ENCODE measurements at regions not wholly inside any gene's neighbourhood (a gene's known extent, or its start where the extent isn't known, plus 50 kb on each side); places are given as distances from the start of the nearest gene placed in this dataset.

DNA sequence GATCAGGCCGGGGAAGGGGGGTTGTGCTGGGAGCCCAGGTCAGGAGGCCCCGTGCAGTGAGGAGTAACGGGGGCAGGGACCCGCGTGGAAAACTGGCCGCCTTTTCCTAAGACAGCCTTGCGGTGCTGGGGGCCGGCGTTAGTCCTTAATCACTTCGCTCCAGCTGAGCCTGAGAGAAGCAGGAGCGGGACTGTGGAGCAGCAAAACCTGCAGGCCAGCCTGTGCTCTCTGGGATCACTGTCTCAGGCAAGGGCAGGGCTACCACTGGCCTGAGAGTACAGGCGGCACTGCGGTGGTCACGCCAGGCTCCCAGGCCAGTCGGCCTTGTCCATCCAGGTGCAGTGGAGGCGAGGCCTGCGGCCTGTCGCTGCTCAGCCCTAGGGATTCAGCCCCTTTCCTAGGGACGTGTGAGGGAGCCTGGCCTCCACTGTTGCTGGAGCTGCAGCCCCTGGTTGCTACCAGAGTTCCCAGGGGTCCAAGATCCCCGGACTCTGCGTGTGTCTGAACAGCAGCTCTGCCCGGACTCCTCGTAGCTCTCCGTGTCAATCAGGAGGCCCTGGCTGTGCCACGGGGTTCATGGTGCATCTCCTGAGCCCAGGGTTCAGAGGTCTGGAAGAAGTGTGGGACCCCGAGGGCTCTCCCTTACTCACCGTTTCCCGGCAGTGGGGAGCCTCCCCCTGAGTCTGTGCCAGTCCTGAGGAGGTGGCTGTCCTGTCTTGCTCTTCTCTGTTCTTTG, 2141.7 kb upstream of the TENM3 start:
- no peak for DNase-seq

DNA sequence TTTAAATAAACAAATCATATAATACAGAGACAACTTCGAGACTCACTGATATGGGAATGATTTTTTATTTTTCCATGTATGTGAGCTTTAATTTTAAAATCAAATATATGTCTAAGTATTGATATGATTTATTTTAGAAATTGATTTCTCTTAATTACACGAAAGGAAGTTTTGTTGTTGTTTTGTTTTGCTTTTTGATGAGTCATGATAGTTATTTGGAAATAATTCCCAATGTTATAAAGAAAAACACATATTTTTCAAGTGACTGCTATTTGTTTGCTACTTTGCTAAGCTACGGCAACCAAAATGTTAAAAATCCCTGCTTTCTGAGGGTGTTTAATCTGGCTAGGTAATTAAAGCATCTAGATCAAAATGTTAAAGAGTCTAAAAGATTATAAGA, 2139.4 kb upstream of the TENM3 start:
- no peak for DNase-seq

DNA sequence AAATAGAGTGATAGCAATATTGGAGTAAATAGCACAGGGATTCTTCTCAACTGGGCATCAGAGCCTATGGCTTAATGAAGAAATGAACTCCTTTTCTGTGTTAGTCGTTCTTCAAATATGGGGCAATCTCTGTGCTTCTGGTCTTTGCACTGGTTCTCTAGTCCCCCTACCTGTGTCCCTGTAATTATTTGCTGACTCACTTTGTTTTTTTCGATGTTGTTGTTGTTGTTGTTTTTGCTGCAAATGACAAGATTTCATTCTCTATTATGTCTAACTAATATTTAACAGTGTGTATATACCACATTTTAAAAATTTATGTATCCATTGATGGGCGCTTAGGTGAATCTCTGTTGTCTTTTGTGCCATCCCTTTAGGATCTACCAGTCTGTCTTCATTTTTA, 2137.8 kb upstream of the TENM3 start:
- no peak for DNase-seq

DNA sequence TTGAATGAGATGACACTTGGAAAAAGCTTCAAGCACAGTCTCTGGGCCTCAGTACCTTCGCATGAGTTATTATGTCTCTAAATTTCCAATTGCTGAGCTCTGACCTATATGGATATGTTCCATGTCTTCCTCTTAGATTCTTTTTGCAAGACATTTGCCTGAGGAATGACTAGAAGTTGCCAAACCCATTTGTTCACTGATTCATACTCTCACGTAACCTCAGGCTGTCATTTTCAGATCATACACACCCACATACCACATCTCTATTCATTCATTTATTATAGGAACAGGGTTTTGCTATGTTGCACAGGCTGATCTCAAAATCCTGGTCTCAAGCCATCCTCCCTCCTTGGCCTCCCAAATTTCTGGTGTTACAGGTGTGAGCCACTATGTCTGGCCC, 2137.1 kb upstream of the TENM3 start:
- DNase-seq, result peak; percentile 0

DNA sequence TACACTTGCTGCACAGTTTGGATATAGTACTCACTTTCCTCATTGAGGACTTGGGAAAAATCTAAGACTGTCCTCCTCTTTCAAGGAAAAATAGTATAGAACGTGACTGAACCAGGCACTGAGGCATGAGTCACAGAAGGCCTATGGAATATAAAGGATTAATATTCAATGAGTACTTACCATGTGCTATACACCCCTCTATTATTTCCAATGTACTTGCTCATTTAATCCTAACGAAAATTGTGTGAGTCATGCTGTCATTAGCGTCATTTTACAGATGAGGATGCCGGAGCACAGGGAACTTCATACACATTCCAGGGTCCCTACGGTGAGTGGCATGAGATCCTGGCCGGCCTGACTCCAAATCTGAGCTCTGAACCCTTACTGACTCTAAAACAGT, 2136.2 kb upstream of the TENM3 start:
- DNase-seq, result no peak

DNA sequence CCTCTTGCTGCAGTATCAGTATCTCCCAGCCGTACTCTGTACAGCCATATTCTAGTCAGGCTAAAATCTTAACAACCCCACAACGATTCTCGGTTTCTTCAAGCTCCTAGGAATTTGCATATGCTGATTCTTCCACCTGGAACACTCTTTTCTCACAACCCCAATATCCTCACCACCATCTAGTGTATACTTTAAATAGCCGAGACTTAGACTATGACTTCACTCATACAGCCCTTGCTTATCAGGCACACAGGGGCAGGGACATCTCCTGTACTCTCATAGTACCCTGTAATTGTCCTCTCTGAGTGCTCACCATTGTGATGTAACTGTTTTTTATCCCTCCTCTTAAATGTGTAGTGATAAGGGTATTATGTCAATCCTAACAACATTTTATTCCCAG, 2126.4 kb upstream of the TENM3 start:
- no peak for DNase-seq

DNA sequence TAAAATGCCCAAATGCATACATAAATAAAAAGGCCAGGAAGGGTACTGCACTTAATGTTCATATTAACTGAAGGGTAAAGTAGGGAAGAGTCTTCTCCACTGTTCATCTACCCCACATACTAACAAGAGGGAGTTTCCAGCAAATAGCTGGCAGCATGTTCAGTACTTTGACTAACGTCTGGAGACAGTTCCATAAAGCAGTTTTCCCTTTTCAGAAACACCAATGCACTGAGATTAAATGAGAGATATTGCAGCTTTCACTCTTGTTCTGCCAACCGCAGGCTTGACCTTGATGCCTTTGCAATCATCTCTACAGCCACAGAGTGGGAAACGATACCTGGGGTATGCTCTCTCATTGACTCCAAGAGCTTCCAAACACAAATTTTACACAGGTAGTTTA, 2123.1 kb upstream of the TENM3 start:
- no peak for DNase-seq

DNA sequence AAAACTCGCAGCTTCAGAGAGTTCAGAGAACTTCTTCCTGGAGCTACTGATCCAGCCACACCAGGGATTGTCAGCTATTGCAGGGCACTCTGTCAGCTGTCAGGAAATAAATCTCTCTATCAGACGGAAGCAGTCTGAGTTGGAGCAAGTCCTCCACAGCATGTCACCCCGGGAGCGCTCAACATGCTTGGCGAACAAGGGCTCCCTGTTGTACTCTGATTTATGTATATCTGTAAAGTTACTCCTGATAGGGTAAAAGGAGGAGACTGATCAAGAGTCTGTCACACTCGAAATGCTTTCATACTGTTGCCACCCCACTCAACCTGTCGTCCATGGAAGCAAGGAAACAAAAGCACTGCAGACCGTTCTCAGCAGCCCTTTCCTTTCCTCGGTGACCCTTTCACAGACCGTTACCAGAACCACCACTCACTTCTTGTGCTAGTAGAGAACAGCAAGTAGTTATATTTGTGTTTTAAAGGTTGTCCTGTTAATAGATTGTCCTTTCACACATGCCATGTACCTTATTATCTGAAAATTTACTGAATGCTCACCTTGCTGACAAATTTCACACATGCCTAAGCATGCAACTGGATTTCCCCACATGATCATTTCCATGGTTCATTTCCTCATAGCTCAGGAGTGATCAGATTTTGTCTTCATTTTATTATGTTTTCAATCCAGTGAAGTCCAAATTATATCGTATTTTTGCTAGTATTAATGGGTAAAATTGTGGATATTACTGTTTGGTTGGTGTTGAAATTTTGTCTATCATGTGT, 2108.9 kb upstream of the TENM3 start:
- DNase-seq, result no peak

DNA sequence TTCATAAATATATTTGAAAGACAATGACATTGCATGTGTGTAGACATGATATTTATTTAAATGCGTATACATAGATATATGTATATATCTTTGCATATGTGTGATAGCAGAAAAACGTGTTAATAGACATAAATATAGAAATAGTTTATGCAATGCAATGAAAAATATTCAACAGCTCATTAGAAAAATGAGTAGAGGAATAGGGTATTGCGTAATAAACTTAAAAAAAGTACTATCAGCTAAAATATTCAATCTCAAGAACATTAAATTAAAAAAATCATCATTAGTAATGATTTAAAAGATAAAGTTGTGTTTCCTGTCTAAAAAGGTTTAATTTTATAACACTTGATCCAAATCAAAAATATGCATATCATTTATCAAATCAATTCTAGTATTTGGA, 2101.5 kb upstream of the TENM3 start:
- DNase-seq, result no peak

DNA sequence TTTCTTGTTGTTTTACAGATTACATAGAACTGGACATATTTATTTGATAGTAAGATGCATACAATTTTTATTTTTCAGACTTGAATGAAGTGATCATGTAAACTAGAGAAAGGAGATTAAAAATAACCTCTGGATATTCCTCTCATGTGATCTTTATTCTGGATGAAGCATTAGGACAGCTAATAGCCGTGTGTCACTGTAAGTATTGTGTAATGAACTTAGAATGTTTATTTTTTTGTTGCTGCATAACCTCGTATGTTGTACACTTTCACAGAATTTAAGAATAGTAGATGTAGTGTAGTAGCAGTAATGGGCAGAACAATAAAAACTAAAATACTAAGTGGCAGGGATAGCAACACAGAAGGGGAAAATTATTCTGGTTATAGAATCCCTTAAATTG, 2094.5 kb upstream of the TENM3 start:
- no peak for DNase-seq

DNA sequence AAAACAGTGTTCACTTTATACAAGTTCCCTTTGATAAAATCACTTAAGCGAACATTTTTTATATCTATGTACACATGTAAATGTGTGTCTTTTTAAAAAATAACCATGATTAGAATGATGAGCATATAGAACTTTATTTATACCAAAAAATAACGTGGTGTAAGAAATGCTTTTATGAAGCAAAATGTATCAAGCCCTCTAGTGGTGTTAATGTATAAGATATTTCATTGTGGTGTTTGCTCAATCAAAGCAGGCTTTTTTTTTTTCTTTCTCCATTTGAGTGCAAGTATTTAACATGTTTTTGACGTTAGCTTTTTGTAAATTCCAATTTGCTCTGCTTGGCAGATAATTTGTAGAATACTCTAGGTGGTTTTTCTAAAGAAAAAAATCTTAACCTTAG, 2092.4 kb upstream of the TENM3 start:
- peak; percentile 4 for DNase-seq

DNA sequence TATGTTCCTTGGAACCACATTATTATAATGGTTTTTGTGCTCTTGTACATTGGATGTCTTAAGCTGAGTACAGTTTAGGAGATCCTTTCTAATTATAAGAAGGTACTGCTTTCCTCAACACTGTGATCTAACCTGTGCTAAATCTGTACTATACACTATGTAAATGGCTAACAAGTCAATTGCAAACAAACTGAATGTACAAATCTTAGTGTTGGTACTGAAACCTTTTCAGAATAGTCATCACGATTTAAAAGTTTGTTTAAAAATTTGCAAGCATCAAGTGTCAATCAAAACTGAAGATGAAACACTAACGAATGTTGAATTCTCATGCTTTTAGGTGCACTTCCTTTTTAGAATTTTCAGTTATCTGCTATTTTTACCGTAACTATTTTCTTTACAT, 2090.4 kb upstream of the TENM3 start:
- DNase-seq, result no peak

DNA sequence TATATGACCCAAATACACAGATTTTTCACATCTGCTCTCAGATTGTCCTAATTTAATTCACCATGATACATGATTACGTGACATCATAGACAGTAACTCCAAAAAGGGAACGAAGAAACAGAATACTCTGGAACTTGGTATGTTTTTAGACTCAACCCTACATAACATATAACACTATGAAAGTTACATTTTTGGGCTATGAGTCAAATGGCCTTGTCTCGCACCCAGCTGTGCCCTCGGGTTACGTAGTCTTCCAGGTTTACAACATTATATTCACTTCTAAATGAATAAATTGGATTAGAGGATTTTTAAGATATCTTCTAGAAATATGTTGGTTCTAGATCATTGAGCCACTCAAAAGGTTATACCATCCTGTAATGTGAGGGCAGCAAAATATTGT, 2089.6 kb upstream of the TENM3 start:
- DNase-seq, result no peak

DNA sequence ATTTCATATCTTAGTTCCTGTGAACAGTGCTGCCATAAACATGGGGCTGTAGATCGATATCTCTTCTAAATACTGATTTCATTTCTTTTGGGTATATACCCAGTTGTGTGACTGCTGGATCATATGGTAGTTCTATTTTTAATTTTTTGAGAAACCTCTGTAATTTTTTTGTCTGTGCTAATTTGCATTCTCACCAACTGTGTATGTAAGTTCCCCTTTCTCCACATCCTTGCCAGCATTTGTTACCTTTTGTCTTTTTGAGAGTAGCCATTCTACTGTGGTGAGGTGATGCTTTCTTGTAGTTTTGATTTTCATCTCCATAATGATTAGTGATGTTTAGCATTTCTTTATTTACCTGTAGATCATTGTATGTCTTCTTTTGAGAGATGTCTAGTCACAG, 2086.5 kb upstream of the TENM3 start:
- DNase-seq, result no peak

DNA sequence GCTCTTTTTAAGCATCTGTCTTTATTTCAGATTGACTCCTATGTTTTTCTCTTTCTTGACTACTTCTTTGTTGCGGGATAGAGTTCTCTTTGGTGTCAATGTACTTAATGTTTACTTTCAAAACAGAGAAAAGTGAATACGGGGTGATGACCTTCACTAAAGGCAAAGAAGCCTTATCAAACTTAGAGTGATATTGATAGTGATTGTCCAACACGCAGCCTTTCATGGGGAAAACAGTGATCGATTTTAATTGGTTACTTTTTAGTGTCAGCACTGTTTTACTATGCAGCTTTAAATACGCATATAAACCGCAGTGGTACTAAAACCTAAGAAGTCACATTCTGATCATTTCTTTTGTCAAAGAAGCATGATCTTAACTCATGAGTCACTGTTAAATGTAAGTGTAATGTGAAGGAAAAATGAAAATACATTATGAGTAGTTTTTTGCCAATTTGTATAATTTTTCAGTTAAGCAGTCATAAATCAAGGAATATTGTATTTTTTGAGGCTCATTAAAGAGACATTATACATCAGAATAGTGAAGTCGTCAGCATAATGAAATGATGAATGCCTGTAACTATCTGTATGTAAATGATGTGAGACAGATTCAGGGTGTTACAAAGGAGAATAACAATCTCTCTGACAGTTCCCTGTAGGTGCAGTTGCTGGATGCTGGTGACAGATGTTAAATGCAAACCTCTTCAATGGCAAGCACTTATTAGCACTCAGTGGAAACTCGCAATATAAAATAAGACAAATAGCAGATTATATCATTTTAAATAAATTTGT, 2082.8 kb upstream of the TENM3 start:
- no peak for DNase-seq

DNA sequence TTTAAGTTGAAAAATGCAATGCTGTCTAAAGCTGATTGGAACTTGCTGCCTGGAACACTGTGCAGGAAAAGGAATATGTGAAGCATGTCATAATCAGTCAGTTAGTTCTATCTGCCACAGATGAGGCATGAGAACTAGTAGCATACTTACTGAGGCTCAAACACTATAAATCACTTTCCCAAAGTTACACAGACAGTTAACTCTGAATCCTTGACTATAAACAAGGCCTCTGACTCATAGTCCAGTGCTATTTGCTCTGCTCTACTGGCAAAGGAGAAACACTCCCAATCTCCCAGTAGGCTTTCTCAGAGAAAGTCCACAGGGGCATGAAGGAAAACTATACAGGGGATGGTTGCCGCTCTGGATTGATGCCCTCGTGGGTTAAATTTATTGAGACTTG, 2078.4 kb upstream of the TENM3 start:
- peak; percentile 24 for DNase-seq

DNA sequence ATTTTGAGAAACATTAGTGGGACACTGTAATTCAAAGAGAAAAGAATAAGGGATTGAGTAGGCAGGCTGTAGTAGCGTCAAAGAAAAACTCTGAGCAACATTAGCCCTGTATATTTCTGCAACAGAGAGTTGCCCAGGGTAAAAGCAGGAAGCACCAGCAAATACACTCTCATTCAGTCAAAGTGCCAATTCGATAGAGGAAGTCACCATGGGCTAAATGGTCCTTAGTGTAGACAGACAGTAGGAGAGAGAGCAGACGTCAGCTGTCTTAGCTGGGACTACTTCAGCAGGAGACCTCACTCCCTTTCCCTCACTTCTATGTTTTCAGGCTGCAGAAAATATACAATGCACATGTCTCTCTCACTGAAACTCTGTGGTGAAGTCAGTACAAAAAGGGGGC, 2073.8 kb upstream of the TENM3 start:
- DNase-seq, result no peak

DNA sequence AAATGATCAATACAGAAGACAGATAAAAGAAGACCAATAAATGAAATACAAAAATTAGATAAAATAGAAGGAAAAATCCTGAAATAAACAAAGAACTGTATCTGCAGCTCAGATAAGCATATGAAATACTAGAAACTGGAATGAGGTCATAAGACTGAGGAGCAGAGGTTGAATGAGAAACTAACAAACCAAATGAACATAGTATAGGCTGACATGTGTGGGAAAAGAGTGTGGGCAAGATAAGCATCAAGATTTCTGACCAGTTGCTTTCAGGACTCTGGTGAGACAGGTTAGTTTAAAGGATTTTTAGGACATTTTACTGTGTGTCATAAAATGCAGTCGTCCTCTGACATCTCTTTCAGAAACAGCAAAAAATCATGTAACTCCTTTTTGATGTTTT, 2073.2 kb upstream of the TENM3 start:
- no peak for DNase-seq

DNA sequence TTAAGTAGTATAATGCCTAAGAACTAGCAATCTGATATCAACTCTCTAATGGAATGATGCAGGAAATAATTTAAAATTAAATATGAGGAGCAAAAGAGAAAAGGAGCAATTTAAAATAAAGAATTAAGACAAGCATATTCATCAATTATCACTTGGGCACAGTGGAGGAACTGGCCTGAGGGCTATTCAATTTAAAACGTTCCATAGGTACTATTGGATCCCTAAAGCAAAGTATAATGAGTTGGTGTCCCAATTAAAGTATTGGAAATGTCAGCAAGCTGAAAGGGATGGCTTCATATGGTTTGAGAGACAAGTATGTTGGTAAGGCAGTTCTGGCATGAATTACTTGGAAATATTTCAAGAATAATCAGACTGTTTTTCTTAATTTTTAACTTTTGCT, 2064.1 kb upstream of the TENM3 start:
- no peak for DNase-seq

DNA sequence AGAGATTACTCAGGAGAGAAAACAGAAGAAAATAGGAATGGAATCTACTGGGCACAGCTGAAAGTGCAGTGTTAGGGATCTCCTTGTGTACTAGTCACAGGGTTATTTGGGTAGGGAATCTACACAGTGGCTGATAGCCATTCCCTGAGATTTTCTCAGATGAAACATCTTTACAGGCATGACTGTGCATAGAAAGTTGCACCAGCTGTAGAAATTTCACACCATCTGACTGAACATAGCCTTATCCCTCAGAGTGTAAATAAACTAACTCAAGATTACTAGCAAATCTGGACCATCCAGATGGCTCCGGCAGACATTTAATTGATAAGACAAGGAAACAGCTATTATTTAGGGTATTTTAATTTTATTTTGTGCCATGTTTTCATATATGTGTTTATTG, 2053.5 kb upstream of the TENM3 start:
- no peak for DNase-seq

DNA sequence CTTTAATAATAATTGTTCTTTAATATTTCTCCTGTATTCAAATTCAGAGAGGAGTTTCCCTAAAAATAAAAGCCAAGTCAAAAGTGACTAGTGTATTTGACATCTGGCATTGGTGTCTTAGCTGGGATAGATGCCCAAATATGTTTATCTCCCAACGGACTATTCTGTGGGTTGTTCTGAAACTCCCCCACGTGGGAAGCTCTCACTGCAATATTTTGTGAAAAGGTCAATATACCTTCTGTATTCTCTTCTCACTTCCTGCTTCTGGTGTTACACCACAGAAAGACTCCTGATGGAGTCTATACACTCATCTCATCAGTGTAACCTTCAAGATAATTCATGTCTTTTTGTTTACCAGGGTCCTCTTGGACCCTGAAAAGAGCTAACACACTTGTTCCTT, 2052.8 kb upstream of the TENM3 start:
- DNase-seq, result no peak

DNA sequence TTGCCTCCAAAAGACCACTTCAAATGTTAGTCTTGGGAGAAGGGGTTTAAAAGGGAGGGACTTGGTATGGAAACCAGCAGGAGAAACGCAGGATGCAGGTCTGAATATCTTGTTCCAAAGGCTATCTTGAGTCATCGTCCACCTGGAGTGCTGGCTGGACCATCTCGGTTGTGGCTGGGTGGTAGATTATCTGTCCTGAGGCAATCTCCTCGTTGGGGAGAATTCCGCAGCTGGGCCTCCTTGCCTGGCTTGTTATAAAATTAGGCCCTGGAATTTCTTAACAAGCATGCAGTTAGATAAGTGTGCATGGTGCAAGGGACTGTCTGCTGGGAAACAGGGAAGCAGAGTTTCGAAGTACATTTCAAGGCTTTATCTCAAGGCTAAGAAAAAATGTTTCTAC, 2045.7 kb upstream of the TENM3 start:
- no peak for DNase-seq

DNA sequence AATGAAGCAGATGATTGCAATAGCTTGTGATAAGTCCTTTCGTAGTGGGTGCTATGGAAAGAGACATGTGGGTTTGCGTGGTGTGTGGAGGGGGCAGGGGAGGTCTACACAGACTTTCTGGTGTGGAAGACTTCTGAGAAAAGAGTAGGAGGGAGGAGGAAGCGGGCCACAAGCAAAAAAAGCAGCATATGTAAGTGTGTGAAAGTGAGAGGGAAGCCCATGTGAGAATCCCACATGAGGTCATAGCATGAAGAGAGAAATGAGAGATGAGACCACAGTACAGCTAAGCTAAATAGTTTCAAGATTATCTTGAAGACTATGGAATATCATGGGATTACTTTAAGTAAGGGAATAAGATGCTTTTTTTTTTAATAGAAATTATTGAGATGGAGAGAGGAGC, 2039.9 kb upstream of the TENM3 start:
- no peak for DNase-seq

DNA sequence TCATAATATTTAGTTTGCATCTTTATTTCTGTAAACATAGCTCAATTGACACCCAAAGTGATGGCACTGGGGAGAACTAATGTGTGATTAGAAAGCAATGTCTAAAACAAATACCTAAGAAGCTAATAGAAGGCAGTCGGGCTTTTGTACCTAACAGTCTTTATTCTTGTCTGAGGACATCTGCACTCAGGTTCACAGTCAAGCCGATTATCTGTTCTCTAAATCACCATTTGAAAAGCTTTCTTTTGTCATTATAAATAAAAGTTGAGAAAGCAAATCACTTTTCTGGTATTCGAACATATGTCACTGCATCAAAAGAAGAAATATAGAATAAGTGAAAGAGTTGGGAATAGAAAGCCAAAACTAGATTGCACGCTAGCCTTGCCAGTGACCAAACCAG, 2037.9 kb upstream of the TENM3 start:
- DNase-seq, result no peak

Data from amniotic stem cell (primary cell).